Embryonic facial prominence (tissue), 1 donor: ENCODE measurements at regions not wholly inside any gene's neighbourhood (a gene's known extent, or its start where the extent isn't known, plus 50 kb on each side); places are given as distances from the start of the nearest gene placed in this dataset.
"Not testable (repeated sequence)": the region's sequence is repeated elsewhere in the genome, so short reads cannot be mapped to it uniquely, and the experiment has no call there.

Experiments
- DNase-seq: peaks from one replicate; pipeline ENCODE4 v3.0.0-alpha.2; 2016; ENCODE audit errors: extremely low spot score

GRCh38 chr13:28607187-28607955, 51.6 kb upstream of the POMP start:
- no peak for DNase-seq

GRCh38 chr13:28606466-28606865, 52.5 kb upstream of the POMP start:
- no peak for DNase-seq

GRCh38 chr13:28605147-28605546, 53.8 kb upstream of the POMP start:
- not testable (repeated sequence) for DNase-seq

- no peak for DNase-seq
Measured at GRCh38 chr13:28603043-28603664, 55.8 kb upstream of the POMP start.

- no peak for DNase-seq
Measured at GRCh38 chr13:28602580-28602979, 56.4 kb upstream of the POMP start.

- no peak for DNase-seq
Measured at GRCh38 chr13:28601581-28601980, 57.3 kb upstream of the POMP start.

- no peak for DNase-seq
Measured at GRCh38 chr13:28597641-28598040, 61.3 kb upstream of the POMP start.

- DNase-seq = no peak
Measured at GRCh38 chr13:28590461-28590860, 68.5 kb upstream of the POMP start.

- no peak for DNase-seq
Measured at GRCh38 chr13:28588296-28588695, 70.6 kb upstream of the POMP start.

- DNase-seq = no peak
Measured at GRCh38 chr13:28587174-28587540, 71.8 kb upstream of the POMP start.

GRCh38 chr13:28586439-28587173, 72.3 kb upstream of the POMP start:
- no peak for DNase-seq

- DNase-seq = no peak
Measured at GRCh38 chr13:28585561-28585960, 73.4 kb upstream of the POMP start.

GRCh38 chr13:28584873-28585381, 74.0 kb upstream of the POMP start:
- no peak for DNase-seq

- DNase-seq = no peak
Measured at GRCh38 chr13:28583651-28584091, 75.3 kb upstream of the POMP start.

- no peak for DNase-seq
Measured at GRCh38 chr13:28582892-28583240, 76.1 kb upstream of the POMP start.

GRCh38 chr13:28582225-28582891, 76.6 kb upstream of the POMP start:
- DNase-seq = no peak

GRCh38 chr13:28581451-28581850, 77.5 kb upstream of the POMP start:
- no peak for DNase-seq

GRCh38 chr13:28579736-28580135, 79.2 kb upstream of the POMP start:
- DNase-seq = no peak

- no peak for DNase-seq
Measured at GRCh38 chr13:28579322-28579721, 79.6 kb upstream of the POMP start.

- DNase-seq = no peak
Measured at GRCh38 chr13:28576067-28576466, 81.1 kb upstream of the FLT1 start.

GRCh38 chr13:28575200-28575599, 80.3 kb upstream of the FLT1 start:
- no peak for DNase-seq

GRCh38 chr13:28574617-28575142, 79.8 kb upstream of the FLT1 start:
- no peak for DNase-seq
